ENCODE measurements at regions not wholly inside any gene's neighbourhood (a gene's known extent, or its start where the extent isn't known, plus 50 kb on each side); places are given as distances from the start of the nearest gene placed in this dataset.

DNA sequence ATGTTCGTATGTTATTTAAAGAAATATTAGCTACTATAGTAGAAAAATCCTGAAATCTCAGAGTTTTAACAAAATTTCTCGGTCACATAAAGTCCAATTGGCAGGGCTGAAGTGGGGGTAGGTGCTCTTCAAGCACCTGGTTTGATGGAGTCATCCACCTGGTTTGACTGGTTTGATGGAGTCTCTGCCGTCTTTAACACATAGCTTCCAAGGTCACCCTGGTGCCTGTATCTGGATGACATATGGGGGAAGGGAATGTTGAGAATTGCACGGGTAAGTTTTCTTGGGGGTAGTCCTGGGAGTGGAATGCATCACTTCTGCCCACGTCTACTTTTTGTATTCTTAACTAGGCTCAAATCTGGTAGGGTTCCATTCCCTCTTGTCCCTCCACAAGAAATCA is 351.2 kb downstream of the SH3GL2 start:
- no peaks in the 10 kb centered on the region for H3K36me3 ChIP-seq (ENCODE audit: control insufficient read depth, low read depth, low read length)
- H3K9me3 ChIP-seq (ENCODE audit: control insufficient read depth, low read depth, low read length) = no peaks in the 10 kb centered on the region
- H3K9ac ChIP-seq (ENCODE audit: low read length) = no peak overlapping the region
- no peak overlapping the region for H3K27ac ChIP-seq (ENCODE audit: low read length)
- no peak overlapping the region for H3K4me3 ChIP-seq (ENCODE audit: low read length)
- no peaks in the 10 kb centered on the region for H3K27me3 ChIP-seq (ENCODE audit: control insufficient read depth, insufficient read depth, low read length)
- peaks cover 23% of the 10 kb centered on the region for H3K4me1 ChIP-seq (ENCODE audit: control insufficient read depth, low read depth, low read length)

DNA sequence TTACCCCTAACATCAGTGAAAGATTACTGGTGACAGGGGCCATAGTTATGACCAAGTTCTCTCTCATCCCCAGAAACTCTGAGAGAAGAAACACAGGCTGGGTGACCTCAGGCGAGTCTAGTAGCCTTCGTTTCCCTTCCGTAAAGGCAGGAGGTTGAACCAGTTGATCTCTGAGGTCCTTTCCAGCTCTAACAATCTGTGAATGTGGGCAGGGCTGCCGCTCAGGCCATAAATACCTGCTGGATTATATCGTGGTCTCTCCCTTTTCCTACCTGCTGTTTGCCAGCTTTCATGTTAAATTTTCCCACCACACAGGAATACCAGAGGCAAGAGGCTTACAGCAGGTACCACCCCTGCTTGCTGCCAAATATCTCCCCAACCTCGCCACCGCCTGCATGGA is 357.5 kb downstream of the SH3GL2 start:
- no peak overlapping the region for H3K4me3 ChIP-seq (ENCODE audit: low read length)
- H3K9me3 ChIP-seq (ENCODE audit: control insufficient read depth, low read depth, low read length) = no peaks in the 10 kb centered on the region
- no peak overlapping the region for H3K9ac ChIP-seq (ENCODE audit: low read length)
- H3K27me3 ChIP-seq (ENCODE audit: control insufficient read depth, insufficient read depth, low read length) = no peaks in the 10 kb centered on the region
- peaks cover 9% of the 10 kb centered on the region for H3K4me1 ChIP-seq (ENCODE audit: control insufficient read depth, low read depth, low read length)
- no peak overlapping the region for H3K27ac ChIP-seq (ENCODE audit: low read length)
- H3K36me3 ChIP-seq (ENCODE audit: control insufficient read depth, low read depth, low read length) = no peaks in the 10 kb centered on the region

DNA sequence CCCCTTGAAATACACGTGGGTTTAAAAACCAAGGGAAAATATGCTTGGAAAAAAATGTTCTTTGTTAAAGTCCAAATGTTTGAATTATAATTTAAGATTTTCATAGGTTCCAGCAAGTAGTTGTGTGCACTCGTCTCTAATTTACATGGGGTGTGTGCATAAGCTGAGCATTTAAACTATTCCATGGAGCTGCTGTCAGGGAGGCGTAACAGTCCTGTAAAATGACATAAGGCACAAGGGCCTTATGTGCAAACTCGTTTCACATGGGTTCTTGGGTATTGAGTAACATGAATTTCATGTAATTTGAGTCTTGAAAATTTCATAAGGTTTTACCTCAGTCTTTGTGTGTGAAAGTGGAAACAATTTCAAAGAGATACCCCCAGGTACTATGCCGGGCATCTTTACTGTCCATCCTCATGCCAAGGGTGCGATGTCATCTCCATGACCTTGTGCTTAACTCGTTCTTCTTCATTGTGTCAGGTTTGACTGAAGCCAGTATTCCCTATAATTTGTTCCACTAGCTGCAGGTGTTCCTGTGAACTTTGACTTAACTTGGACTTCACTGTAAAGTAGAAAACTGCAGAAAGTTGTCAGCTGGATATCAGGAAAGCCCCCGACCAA is 359.3 kb downstream of the SH3GL2 start:
- no peaks in the 10 kb centered on the region for H3K27me3 ChIP-seq (ENCODE audit: control insufficient read depth, insufficient read depth, low read length)
- no peak overlapping the region for H3K9ac ChIP-seq (ENCODE audit: low read length)
- no peaks in the 10 kb centered on the region for H3K4me1 ChIP-seq (ENCODE audit: control insufficient read depth, low read depth, low read length)
- no peak overlapping the region for H3K27ac ChIP-seq (ENCODE audit: low read length)
- H3K36me3 ChIP-seq (ENCODE audit: control insufficient read depth, low read depth, low read length) = no peaks in the 10 kb centered on the region
- H3K4me3 ChIP-seq (ENCODE audit: low read length) = no peak overlapping the region
- H3K9me3 ChIP-seq (ENCODE audit: control insufficient read depth, low read depth, low read length) = no peaks in the 10 kb centered on the region

DNA sequence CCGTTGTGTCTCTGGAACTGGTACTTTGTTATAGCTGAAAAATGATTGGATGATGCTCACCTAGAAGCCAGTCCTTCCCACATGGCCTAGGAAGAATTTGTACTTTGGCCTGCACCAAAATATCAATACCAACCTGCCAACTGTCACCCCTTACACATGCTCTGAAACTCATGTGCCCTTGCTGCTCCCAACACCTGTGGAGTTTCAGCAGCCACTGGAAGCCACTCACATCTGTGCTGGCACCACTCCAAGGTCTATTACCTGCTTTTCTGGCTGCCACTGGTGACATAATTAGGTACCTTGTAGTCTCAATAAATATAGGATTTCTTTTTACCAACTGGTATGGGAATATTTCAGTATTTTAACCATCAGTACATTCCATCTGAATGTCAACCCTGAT is 363.6 kb downstream of the SH3GL2 start:
- Histone ChIP-seq H3K4me3 (ENCODE audit: low read length) (no peak overlapping the region), H3K9ac (ENCODE audit: low read length) (no peak overlapping the region), H3K9me3 (ENCODE audit: control insufficient read depth, low read depth, low read length) (no peaks in the 10 kb centered on the region), H3K27ac (ENCODE audit: low read length) (no peak overlapping the region), H3K27me3 (ENCODE audit: control insufficient read depth, insufficient read depth, low read length) (no peaks in the 10 kb centered on the region), H3K4me1 (ENCODE audit: control insufficient read depth, low read depth, low read length) (no peaks in the 10 kb centered on the region), H3K36me3 (ENCODE audit: control insufficient read depth, low read depth, low read length) (no peaks in the 10 kb centered on the region)

DNA sequence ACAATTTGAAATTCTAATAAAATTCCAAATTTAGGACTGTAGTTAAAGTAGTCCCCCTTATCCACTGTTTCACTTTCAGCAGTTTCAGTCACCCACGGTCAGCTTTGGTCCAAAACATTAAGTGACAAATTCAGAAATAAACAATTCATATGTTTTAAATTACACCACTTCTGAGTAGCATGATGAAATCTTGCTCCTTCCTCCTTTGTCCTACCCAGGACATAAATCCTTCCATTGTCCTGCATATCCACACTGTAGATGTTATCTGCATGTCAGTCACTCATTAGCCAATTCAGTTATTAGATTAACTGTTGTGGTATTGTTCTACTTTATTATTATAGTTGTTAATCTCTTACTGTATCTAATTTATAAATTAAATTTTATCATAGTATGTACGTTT is 376.5 kb downstream of the SH3GL2 start:
- Histone ChIP-seq H3K4me3 (ENCODE audit: low read length) (no peak overlapping the region), H3K27ac (ENCODE audit: low read length) (no peak overlapping the region), H3K9me3 (ENCODE audit: control insufficient read depth, low read depth, low read length) (no peaks in the 10 kb centered on the region), H3K9ac (ENCODE audit: low read length) (no peak overlapping the region), H3K27me3 (ENCODE audit: control insufficient read depth, insufficient read depth, low read length) (no peaks in the 10 kb centered on the region), H3K36me3 (ENCODE audit: control insufficient read depth, low read depth, low read length) (no peaks in the 10 kb centered on the region), H3K4me1 (ENCODE audit: control insufficient read depth, low read depth, low read length) (no peaks in the 10 kb centered on the region)

DNA sequence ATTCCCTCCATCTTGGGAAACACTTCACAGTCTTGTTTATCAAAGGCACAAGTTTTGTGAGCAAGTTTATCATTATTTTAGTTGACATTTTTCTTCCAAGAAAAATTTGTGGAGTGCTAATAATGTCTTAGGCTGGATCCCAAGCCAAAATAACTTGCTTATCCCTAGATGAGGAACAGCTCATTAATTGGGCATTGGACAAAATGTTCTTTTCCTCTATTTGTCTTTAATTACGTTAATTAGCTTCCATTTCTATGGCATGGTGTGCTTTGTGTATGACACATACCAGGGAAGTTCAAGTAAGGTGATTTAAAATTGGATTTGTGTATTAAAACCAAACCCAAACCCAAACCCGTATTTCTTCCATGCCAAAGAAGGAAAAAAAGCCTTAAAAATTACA is 379.5 kb downstream of the SH3GL2 start:
- H3K4me3 ChIP-seq (ENCODE audit: low read length) = no peak overlapping the region
- no peaks in the 10 kb centered on the region for H3K9me3 ChIP-seq (ENCODE audit: control insufficient read depth, low read depth, low read length)
- H3K9ac ChIP-seq (ENCODE audit: low read length) = no peak overlapping the region
- H3K36me3 ChIP-seq (ENCODE audit: control insufficient read depth, low read depth, low read length) = no peaks in the 10 kb centered on the region
- no peak overlapping the region for H3K27ac ChIP-seq (ENCODE audit: low read length)
- H3K4me1 ChIP-seq (ENCODE audit: control insufficient read depth, low read depth, low read length) = no peaks in the 10 kb centered on the region
- H3K27me3 ChIP-seq (ENCODE audit: control insufficient read depth, insufficient read depth, low read length) = no peaks in the 10 kb centered on the region

DNA sequence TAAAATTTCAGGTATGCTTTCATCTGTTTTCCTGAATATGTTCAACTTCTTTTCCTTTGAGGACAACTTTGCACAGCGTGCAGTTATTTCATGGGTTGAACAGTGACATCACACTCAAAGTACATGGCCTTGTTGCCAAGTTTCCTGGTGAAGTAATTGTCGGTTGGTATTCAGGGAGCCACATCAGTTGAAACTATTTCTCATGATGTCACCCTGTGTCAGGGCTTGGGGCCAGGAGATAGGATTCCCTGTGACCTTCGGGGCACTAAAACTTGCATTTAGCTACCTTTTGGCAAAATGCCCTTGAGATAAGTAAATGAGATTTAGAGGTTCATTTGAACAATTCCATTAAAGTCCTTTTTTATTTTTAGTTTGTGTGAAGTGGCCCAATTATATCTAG is 383.9 kb downstream of the SH3GL2 start:
- H3K4me3 ChIP-seq (ENCODE audit: low read length) = no peak overlapping the region
- H3K9ac ChIP-seq (ENCODE audit: low read length) = no peak overlapping the region
- H3K9me3 ChIP-seq (ENCODE audit: control insufficient read depth, low read depth, low read length) = no peaks in the 10 kb centered on the region
- H3K4me1 ChIP-seq (ENCODE audit: control insufficient read depth, low read depth, low read length) = no peaks in the 10 kb centered on the region
- no peaks in the 10 kb centered on the region for H3K36me3 ChIP-seq (ENCODE audit: control insufficient read depth, low read depth, low read length)
- no peaks in the 10 kb centered on the region for H3K27me3 ChIP-seq (ENCODE audit: control insufficient read depth, insufficient read depth, low read length)
- H3K27ac ChIP-seq (ENCODE audit: low read length) = no peak overlapping the region

DNA sequence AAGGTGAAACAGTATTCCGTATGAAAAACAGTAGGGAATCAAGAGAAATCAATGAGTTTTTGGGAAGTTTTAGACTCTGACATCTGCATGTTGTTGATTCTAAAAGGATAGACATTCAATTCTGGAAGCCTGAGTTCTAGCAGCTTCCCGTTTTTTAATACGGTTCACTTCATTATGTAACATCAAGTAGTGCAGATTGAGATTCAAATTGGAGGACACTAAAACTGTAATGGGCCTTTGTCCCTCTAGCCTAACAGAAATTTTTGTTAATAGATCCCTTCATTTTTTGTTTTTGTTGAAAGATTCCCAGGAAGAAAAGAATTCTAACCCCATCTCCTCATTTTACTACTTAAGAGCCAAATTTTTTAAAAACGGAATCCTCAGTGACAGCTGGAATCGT is 384.6 kb downstream of the SH3GL2 start:
- Histone ChIP-seq H3K27ac (ENCODE audit: low read length) (no peak overlapping the region), H3K4me3 (ENCODE audit: low read length) (no peak overlapping the region), H3K36me3 (ENCODE audit: control insufficient read depth, low read depth, low read length) (no peaks in the 10 kb centered on the region), H3K27me3 (ENCODE audit: control insufficient read depth, insufficient read depth, low read length) (no peaks in the 10 kb centered on the region), H3K9ac (ENCODE audit: low read length) (no peak overlapping the region), H3K9me3 (ENCODE audit: control insufficient read depth, low read depth, low read length) (no peaks in the 10 kb centered on the region), H3K4me1 (ENCODE audit: control insufficient read depth, low read depth, low read length) (no peaks in the 10 kb centered on the region)

DNA sequence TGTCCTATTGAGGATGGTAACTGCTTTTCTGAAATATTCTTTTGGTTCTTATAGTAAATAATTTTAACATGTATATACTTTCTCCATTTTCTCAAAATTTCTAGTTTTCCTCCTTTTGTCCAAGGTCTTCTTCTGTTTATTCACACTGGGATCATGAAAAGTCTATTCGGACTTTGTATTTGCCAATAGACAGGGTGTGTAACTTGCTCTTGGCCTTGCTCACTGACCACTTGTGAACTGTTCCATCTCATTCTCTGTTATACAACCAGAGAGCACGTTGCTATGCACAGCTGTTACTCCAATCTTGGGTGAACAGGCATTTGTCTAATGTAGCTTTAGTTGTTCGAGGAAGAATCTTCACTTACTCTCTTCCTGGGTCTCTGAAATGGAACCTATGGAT is 388.9 kb downstream of the SH3GL2 start:
- no peaks in the 10 kb centered on the region for H3K36me3 ChIP-seq (ENCODE audit: control insufficient read depth, low read depth, low read length)
- H3K4me3 ChIP-seq (ENCODE audit: low read length) = no peak overlapping the region
- H3K27ac ChIP-seq (ENCODE audit: low read length) = no peak overlapping the region
- H3K9ac ChIP-seq (ENCODE audit: low read length) = no peak overlapping the region
- H3K27me3 ChIP-seq (ENCODE audit: control insufficient read depth, insufficient read depth, low read length) = no peaks in the 10 kb centered on the region
- H3K9me3 ChIP-seq (ENCODE audit: control insufficient read depth, low read depth, low read length) = no peaks in the 10 kb centered on the region
- no peaks in the 10 kb centered on the region for H3K4me1 ChIP-seq (ENCODE audit: control insufficient read depth, low read depth, low read length)

DNA sequence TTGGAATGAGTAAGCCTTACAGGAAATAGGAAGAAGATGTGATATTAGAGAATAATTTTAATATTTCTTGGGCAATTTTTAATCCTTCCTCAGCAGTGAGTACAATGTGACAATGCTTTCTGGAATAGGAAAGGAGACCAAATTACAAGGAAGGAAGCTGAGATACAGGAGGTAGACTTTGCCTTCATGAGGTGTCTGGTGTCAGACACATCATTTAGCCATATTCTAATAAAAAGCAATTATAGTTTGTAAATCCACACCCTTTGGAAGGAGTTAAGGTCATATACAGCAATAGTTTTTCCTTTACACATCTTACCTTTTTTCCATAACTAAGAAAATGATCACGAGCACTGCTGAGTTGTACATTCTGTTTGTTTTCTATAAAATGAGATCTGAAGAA is 390.4 kb downstream of the SH3GL2 start:
- H3K36me3 ChIP-seq (ENCODE audit: control insufficient read depth, low read depth, low read length) = no peaks in the 10 kb centered on the region
- no peak overlapping the region for H3K9ac ChIP-seq (ENCODE audit: low read length)
- no peaks in the 10 kb centered on the region for H3K4me1 ChIP-seq (ENCODE audit: control insufficient read depth, low read depth, low read length)
- no peaks in the 10 kb centered on the region for H3K27me3 ChIP-seq (ENCODE audit: control insufficient read depth, insufficient read depth, low read length)
- no peak overlapping the region for H3K27ac ChIP-seq (ENCODE audit: low read length)
- no peaks in the 10 kb centered on the region for H3K9me3 ChIP-seq (ENCODE audit: control insufficient read depth, low read depth, low read length)
- no peak overlapping the region for H3K4me3 ChIP-seq (ENCODE audit: low read length)

DNA sequence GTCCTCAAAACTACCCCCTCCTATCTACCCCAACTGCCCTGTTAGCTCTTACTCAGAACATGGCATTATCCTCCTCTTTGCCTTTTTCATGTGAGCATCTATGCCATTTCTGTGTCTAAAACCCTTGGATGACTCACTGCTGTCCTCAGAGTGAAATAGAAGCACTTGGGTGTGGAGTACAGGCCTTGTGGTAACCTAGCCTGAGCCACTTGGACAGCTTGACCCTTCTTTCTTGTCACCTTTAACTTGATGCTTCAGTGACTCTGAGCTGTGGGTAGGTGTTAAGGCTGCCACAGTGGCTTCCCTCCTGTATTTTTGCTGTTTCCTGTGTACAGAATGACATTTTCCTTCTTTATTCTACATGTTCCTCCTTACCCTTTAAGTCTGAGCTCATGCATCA is 391.4 kb downstream of the SH3GL2 start:
- Histone ChIP-seq H3K4me1 (ENCODE audit: control insufficient read depth, low read depth, low read length) (no peaks in the 10 kb centered on the region), H3K4me3 (ENCODE audit: low read length) (no peak overlapping the region), H3K36me3 (ENCODE audit: control insufficient read depth, low read depth, low read length) (no peaks in the 10 kb centered on the region), H3K9me3 (ENCODE audit: control insufficient read depth, low read depth, low read length) (no peaks in the 10 kb centered on the region), H3K27ac (ENCODE audit: low read length) (no peak overlapping the region), H3K27me3 (ENCODE audit: control insufficient read depth, insufficient read depth, low read length) (no peaks in the 10 kb centered on the region), H3K9ac (ENCODE audit: low read length) (no peak overlapping the region)

DNA sequence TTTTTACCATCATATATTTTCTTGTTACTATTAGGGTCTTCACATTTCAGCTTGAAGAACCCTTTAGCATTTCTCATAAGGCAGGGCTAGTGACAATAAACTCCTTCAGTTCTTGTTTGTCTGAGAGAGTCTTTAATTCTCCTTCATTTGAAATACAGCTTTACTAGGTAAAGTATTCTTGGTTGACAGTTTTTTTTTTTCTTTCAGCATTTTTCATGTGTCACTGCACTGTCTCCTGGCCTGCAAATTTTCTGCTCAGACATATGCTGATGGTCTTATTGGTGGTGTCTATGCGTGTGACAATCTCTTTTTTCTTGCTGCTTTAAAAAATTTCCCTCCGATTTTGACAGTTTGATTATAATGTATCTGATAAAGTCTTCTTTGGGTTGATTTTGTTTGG is 399.9 kb downstream of the SH3GL2 start:
- Histone ChIP-seq H3K4me1 (ENCODE audit: control insufficient read depth, low read depth, low read length) (no peaks in the 10 kb centered on the region), H3K27ac (ENCODE audit: low read length) (no peak overlapping the region), H3K9ac (ENCODE audit: low read length) (no peak overlapping the region), H3K27me3 (ENCODE audit: control insufficient read depth, insufficient read depth, low read length) (no peaks in the 10 kb centered on the region), H3K9me3 (ENCODE audit: control insufficient read depth, low read depth, low read length) (peaks cover 13% of the 10 kb centered on the region), H3K4me3 (ENCODE audit: low read length) (no peak overlapping the region), H3K36me3 (ENCODE audit: control insufficient read depth, low read depth, low read length) (no peaks in the 10 kb centered on the region)
